ENCODE measurements at regions not wholly inside any gene's neighbourhood (a gene's known extent, or its start where the extent isn't known, plus 50 kb on each side); places are given as distances from the start of the nearest gene placed in this dataset.

DNA sequence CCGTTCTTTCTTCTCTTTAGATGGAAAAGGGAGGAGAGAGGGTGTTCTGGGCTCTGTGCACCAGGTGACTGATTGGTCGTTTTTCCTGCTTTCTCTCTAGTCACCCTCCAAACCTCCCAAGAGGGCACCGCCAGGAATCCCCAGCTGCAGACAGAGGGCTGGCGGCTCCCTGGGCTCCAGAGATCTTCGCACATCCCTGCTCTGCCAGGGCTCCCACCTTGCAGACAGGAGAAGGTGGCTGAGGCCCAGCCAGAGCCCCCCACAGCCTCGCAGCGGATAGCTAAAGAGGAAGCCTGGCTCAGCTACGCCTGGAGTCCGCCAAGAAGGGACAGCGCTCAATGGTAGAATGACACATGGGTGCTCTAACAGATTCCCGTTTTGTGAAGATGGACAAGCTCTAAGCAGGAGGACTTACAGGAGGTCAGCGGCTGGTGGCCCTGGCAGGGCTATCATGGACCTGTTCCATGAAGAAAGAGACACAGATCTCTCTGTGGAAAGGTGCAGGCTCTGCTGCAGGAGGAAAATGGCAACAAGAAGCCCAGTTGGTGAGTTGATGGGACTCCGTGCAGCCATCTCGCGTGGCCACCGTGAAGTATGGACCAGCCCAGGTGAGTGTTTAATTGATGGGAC, 976.9 kb downstream of the BRD1 start:
- Histone ChIP-seq H3K4me3 (ENCODE audit: low read length) (no peak overlapping the region), H3K4me1 (ENCODE audit: insufficient read depth, low read length) (no peaks in the 10 kb centered on the region), H3K27me3 (ENCODE audit: insufficient read depth, low read length) (no peaks in the 10 kb centered on the region), H3K9me3 (ENCODE audit: low read depth, low read length) (no peaks in the 10 kb centered on the region)

DNA sequence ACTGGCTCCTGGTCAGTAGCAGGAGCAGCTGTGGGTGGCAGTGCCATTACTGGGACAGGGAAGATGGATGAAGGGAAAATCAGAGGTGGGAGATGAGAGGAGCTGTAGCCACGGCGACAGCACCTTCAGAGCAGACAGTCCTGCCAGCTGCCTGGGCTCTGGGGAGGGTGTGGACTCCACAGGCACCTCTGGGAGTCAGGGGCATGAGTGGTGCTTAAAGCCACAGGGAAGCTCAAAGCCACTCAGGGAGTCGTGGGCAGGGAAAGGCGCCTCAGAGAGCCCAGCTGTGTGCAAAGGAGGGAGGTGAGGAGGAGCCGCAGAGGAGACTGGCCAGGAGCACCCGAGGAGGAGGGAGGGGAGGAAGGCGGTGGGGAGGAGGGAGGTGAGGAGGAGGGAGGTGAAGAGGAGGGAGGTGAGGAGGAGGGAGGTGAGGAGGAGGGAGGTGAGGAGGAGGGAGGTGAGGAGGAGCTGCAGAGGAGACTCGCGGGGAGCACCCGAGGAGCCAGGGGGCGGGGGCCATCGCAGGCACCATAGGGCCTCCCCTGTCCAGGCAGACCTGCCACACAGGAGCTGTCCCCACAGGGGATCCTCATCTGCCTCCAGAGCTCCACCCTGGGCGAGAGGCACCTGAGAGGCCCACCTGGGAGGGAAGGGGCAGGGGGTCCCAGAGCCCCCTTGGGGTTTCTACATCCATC, 977.6 kb downstream of the BRD1 start:
- H3K4me1 ChIP-seq (ENCODE audit: insufficient read depth, low read length) = no peaks in the 10 kb centered on the region
- H3K4me3 ChIP-seq (ENCODE audit: low read length) = no peak overlapping the region
- H3K9me3 ChIP-seq (ENCODE audit: low read depth, low read length) = no peaks in the 10 kb centered on the region
- H3K27me3 ChIP-seq (ENCODE audit: insufficient read depth, low read length) = no peaks in the 10 kb centered on the region

DNA sequence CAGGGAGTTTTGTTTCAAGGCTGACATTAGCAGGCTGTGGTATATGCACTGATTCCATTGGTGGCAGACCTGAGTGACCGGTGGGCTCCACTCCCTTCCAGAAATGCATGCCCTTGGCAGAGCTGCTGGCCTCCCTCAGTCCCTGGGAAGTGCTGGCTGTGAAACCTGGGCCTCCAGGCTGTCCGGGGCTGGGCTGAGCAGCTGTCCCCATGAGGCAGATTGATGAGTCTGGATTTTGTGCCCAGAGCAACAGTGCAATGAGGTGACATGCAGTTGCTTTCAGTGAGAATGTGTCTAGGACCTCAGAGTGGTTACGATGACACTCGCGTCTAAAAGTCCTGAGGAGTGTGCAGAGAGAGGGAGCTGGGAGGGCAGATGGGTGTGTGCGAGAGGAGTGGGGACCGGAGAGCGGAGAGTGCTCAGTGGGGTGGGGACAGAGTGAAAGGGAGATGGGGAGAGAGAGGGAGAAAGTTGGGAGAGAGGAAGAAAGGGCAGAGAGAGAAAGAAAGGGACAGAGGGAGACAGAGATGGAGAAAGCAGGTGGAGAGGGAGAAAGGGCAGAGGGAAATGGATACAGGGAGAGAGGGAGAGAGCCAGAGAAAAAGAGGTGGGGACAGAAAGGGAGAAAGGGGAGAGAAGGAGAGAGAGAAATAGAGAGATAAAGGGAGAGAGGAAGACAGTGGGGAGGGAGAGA, 978.3 kb downstream of the BRD1 start:
- Histone ChIP-seq H3K4me3 (ENCODE audit: low read length) (no peak overlapping the region), H3K9me3 (ENCODE audit: low read depth, low read length) (no peaks in the 10 kb centered on the region), H3K4me1 (ENCODE audit: insufficient read depth, low read length) (no peaks in the 10 kb centered on the region), H3K27me3 (ENCODE audit: insufficient read depth, low read length) (no peaks in the 10 kb centered on the region)

DNA sequence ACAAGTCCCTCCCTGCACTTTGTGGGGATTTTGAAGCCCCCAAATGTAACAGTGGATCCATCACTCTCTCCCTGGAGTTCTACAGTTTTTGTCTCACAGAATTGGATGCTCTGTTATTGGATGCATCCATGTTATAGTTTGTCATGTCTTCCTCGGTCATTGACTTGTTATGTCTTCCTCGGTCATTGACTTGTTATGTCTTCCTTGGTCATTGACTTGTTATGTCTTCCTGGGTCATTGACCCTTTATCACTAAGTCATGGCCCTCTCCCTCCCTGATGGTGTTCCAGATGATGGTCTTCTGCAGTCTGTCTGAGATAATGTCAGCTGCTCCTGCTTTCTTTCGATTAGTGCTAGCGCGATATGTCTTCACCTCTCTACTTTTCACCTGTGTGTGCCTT, 981.5 kb downstream of the BRD1 start:
- Histone ChIP-seq H3K9me3 (ENCODE audit: low read depth, low read length) (no peaks in the 10 kb centered on the region), H3K4me1 (ENCODE audit: insufficient read depth, low read length) (no peaks in the 10 kb centered on the region), H3K27me3 (ENCODE audit: insufficient read depth, low read length) (no peaks in the 10 kb centered on the region), H3K4me3 (ENCODE audit: low read length) (no peak overlapping the region)

DNA sequence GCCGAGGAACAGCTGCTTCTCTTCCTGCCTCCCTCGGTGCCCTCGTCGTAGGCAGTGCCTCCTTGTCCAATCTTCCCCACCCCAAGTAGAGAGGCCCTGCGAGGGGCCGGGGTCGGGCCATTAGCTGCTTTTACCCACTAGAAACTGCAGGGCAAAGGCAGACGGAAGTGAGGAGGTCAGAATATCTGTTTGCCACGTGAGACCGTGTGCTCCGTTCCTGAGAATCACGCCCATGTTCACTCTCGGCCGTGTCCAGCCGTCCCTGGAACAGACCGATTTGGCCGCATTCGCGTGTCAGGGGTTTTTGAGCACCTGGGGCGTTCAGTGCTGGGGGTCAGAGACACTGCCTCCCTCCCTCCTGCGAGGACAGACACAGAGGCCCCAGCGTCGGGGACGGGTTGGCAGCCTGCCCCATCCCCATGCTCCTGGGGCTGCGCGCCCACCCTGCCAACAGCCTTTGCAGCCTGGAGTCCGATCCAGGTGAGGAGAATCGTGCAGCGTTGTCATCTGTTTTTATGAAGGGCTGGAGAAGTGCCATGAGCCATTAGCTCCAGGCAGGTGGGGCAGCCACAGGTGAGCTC, 982.2 kb downstream of the BRD1 start:
- Histone ChIP-seq H3K4me1 (ENCODE audit: insufficient read depth, low read length) (no peaks in the 10 kb centered on the region), H3K27me3 (ENCODE audit: insufficient read depth, low read length) (no peaks in the 10 kb centered on the region), H3K9me3 (ENCODE audit: low read depth, low read length) (no peaks in the 10 kb centered on the region), H3K4me3 (ENCODE audit: low read length) (no peak overlapping the region)

DNA sequence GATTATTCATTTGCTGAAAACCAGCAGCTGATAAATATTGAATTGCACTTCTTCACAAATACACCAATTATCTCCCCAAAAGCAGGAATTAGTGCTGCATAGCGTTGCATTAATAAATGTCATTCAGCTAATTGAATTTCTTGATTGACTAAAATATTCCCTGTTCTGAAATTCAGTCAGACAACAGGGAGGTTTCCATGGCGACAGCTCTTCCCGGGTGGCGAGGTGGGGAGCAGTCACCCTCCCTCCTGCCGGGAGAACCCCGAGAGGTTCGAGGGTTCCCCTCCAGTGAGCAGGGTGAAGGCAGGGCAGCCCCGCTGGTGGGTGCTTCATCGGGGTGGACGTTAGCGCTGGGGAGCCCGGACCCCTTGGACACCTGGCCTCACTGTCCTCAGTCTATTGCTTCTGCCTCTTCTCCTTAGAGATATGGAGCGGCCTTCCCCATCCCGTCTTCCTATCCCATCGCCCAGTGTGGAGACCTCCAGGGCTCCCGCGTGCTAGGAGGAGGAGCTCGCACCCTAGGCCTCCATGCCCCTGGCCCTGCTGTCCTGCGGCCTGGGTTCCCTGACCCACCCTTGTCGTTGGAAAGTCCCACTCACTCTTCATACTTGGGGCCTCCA, 983.5 kb downstream of the BRD1 start:
- H3K27me3 ChIP-seq (ENCODE audit: insufficient read depth, low read length) = no peaks in the 10 kb centered on the region
- no peaks in the 10 kb centered on the region for H3K4me1 ChIP-seq (ENCODE audit: insufficient read depth, low read length)
- H3K9me3 ChIP-seq (ENCODE audit: low read depth, low read length) = no peaks in the 10 kb centered on the region
- H3K4me3 ChIP-seq (ENCODE audit: low read length) = no peak overlapping the region

DNA sequence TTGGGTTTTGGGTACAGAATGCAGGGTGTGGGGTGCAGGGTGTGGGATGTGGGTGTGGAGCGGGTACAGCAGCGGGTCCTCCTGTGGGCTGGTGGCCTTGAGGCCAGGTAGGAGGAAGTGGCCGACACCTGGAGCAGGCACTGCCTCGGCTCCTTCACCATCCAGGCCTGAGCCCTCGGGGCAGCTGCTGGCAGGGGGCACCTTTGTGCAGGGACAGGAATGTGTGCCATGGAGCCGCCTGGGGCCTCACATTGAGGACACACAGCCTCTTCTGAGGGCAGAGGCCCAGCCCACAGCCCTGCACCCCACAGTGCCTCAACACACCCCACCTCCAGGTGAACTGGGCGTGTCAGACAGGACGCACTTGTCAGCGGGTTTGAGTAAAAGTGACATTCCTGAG, 984.0 kb downstream of the BRD1 start:
- no peaks in the 10 kb centered on the region for H3K9me3 ChIP-seq (ENCODE audit: low read depth, low read length)

DNA sequence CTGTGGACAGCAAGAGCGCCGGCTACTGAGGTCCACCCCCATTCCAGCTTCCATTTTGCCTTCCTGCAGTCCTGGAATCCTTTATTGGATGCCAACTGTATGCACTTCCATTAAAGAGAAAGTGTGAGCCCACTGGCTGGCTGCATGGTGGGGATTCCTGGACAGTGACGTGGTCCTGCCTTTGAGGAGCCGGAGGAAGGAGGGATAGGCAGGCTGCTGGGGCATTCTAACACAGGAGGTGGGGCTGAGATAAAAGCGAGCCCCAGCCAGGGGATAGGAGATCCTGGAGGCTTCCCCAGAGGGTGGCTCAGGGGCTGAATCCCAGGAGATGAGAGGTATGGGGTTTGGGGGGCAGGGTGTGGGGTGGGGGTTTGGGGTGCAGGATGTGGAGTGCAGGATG, 984.7 kb downstream of the BRD1 start:
- no peaks in the 10 kb centered on the region for H3K4me1 ChIP-seq (ENCODE audit: insufficient read depth, low read length)
- no peak overlapping the region for H3K4me3 ChIP-seq (ENCODE audit: low read length)
- no peaks in the 10 kb centered on the region for H3K9me3 ChIP-seq (ENCODE audit: low read depth, low read length)
- no peaks in the 10 kb centered on the region for H3K27me3 ChIP-seq (ENCODE audit: insufficient read depth, low read length)

More for the DNA sequence above, 984.0 kb downstream of the BRD1 start:
- Histone ChIP-seq H3K4me3 (ENCODE audit: low read length) (no peak overlapping the region), H3K4me1 (ENCODE audit: insufficient read depth, low read length) (no peaks in the 10 kb centered on the region), H3K27me3 (ENCODE audit: insufficient read depth, low read length) (no peaks in the 10 kb centered on the region)

DNA sequence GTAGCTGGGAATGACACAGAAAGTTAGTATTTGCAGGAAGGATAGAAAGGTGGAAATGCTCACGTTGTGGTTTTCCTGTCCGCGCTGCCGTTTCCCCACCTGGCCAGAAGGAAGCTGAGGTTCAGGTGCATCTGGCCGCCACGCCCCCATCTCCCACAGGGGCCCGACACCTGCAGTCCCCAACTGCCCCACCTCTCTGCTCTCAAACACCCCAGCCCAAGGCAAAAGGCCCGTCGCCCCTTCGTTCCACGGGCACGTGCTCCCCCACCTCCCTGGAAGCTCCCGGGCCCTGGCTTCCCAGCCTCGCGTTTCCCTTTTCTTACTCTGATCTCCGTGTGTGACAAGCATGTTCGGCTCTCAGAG, 985.1 kb downstream of the BRD1 start:
- no peaks in the 10 kb centered on the region for H3K4me1 ChIP-seq (ENCODE audit: insufficient read depth, low read length)
- no peaks in the 10 kb centered on the region for H3K27me3 ChIP-seq (ENCODE audit: insufficient read depth, low read length)
- H3K4me3 ChIP-seq (ENCODE audit: low read length) = no peak overlapping the region
- no peaks in the 10 kb centered on the region for H3K9me3 ChIP-seq (ENCODE audit: low read depth, low read length)

DNA sequence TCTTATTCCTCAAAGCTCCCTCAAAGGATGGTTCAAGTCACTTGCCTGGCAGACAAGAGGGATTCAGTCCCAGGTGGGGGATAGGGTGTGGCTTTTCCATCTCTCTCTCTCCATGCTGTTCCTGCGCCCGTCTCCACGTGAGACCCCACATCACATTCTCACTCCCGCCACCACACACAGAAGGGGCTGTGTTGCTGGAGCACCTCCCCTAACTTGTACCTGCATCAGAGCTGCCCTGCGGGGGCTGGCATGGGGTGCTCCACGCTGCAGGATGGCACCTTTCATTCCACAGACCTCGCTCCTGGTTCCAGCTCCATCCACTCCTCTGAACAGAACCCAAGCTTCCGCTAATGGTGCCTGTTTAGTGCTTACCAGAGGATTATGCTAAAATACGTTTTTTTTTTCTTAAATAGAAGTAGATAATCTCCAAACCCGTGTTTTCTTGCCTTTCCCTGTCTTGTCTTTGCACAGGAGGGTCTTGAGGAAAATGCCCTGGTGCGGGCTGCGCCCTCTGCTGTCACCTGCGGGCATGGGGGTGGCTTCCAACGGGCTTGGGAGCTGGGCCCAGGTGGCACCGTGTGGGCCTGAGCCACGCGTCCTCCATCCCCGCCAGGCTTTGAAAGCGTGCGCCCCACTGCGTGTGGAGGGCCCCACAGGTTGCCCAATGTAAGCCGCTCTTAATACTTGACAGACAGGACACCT, 985.6 kb downstream of the BRD1 start:
- Histone ChIP-seq H3K4me3 (ENCODE audit: low read length) (no peak overlapping the region), H3K4me1 (ENCODE audit: insufficient read depth, low read length) (no peaks in the 10 kb centered on the region), H3K27me3 (ENCODE audit: insufficient read depth, low read length) (no peaks in the 10 kb centered on the region), H3K9me3 (ENCODE audit: low read depth, low read length) (no peaks in the 10 kb centered on the region)

DNA sequence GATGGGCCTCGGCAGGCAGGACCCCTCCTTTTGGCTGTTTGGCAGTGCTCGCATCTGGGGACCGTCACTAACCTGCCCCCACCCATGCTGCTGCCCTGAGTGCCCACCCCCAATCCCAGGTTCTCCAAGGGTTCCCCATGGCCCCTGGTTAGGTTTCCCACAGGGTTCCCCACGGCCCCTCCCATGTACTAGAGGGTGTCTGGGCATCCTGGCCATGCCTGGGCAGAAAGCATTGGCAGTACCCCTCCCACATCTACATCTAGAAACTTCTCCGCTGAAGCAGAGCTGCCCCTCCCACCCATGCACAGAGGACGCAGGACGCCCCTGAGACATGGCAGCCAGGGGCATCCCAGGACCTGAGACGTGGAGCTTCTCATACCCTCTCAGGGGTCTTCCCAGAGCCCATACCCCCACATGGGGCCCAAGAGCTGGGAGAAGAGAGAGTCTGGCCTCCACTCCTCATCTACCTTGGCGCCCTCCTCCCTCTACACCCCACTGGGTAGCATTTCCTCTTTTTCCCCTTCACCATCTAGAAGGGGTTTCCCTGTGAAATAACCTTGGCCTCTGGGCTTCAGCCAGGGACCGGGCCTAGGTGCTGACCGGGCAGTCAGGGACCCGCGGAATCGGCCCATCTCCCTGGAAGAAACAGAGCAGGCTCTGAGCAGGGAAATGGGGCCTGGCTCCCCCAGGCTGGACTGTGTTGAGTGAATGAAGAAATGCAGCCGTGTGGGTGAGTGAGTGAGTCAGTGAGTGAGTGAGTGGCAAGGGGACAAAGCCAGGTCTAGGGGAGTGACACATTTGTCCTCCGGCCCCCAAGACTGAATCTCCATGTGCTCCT, 987.3 kb downstream of the BRD1 start:
- no peaks in the 10 kb centered on the region for H3K9me3 ChIP-seq (ENCODE audit: low read depth, low read length)
- H3K4me1 ChIP-seq (ENCODE audit: insufficient read depth, low read length) = no peaks in the 10 kb centered on the region
- H3K27me3 ChIP-seq (ENCODE audit: insufficient read depth, low read length) = no peaks in the 10 kb centered on the region
- H3K4me3 ChIP-seq (ENCODE audit: low read length) = no peak overlapping the region

DNA sequence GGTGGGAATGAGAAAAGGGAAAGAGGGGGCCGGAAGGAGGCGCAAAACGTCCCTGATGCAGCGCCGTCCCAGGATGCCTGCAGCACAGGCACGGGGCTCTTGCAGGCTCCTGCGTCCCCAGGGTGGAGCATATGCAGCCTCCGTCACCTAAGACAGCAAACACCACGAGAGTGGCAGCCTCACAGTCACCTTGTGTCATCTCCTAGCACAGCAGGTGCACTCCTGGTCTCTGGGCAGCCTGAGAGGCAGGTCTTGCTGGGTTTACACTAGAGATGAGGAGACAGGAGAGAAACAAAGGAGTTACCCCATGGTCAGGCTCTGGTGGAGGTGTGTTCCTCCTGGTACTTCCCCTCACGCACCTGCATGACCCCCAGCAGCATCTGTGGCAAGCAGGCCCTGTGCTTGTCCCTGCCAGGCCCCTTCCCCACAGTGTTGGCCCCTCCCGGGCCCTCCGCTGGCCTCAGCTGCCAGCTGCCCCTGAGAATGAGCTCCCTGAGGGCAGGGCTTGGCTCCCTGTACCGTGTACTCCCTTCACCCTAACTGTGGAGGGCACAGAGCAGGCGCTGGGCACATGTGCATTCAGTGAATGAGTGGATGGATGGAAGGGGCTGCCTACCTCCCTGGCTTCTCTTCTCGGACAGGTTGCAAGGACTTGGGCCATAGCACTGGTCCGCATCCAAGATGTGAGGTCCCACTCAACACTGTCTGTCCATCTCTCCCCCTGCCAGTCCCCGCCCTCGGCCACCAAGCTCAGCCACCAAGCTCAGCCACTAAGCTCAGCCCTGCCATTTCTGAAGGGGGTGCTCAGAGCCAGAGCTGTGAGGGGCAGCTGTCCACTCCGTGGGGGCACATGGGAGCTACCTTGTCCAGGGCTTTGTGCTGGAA, 988.6 kb downstream of the BRD1 start:
- Histone ChIP-seq H3K9me3 (ENCODE audit: low read depth, low read length) (no peaks in the 10 kb centered on the region), H3K27me3 (ENCODE audit: insufficient read depth, low read length) (no peaks in the 10 kb centered on the region), H3K4me1 (ENCODE audit: insufficient read depth, low read length) (no peaks in the 10 kb centered on the region), H3K4me3 (ENCODE audit: low read length) (no peak overlapping the region)

DNA sequence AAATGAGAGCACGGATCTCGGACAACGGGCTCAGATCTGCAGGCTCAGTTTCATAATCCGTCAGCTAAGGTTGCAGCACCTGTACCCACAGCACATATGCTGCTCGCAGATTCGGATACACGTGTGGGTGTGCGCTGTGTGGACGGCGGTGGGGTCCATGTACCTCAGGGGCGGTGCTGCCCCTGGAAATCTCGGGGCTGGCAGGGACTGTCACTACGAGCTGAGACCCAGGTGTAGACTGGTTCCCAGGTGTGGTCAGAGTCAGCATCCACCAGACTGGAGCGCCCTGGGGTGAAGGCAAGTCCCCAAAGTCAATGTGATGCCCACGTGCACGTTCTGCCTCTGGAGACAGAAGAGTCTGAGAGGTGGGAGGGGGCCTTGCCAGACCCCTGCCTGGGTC, 989.3 kb downstream of the BRD1 start:
- H3K27me3 ChIP-seq (ENCODE audit: insufficient read depth, low read length) = no peaks in the 10 kb centered on the region
- H3K4me3 ChIP-seq (ENCODE audit: low read length) = no peak overlapping the region
- no peaks in the 10 kb centered on the region for H3K9me3 ChIP-seq (ENCODE audit: low read depth, low read length)
- no peaks in the 10 kb centered on the region for H3K4me1 ChIP-seq (ENCODE audit: insufficient read depth, low read length)

Data from mononuclear cell (primary cell).